Upper lobe of left lung (tissue), 6 donors: ENCODE measurements at regions not wholly inside any gene's neighbourhood (a gene's known extent, or its start where the extent isn't known, plus 50 kb on each side); places are given as distances from the start of the nearest gene placed in this dataset.

Experiments
- ATAC-seq, 2 donors: fragments of 200-7000 bp; cut with Tn5 transposase; one replicate each; pipeline ENCODE4 v1.9.1; 2022; ENCODE audit warnings: mild to moderate bottlenecking in 2 of 2, moderate library complexity in 2 of 2; ENCODE audit not compliant: low FRiP score in 2 of 2
- DNase-seq, 2 donors: peaks; one replicate each; pipeline ENCODE4 v3.0.0-alpha.2; 2019 to 2020
- H3K27ac ChIP-seq, 4 donors: fragments of 200-600 bp; sonication (generic); one replicate each; pipeline ENCODE4 v1.5.1; 2016 to 2019
- H3K27me3 ChIP-seq, 4 donors: fragments of 200-600 bp; sonication (generic); one replicate each; pipeline ENCODE4 v1.5.1; 2017 to 2019
- H3K36me3 ChIP-seq, 4 donors: fragments of 200-600 bp; sonication (generic); one replicate each; pipeline ENCODE4 v1.5.1; 2016 to 2019
- H3K4me1 ChIP-seq, 4 donors: fragments of 200-600 bp; sonication (generic); one replicate each; pipeline ENCODE4 v1.5.1; 2018 to 2019
- H3K4me3 ChIP-seq, 4 donors: fragments of 200-600 bp; sonication (generic); one replicate each; pipeline ENCODE4 v1.5.1; 2017 to 2019; ENCODE audit warnings: mild to moderate bottlenecking in 2 of 4, moderate library complexity in 1 of 4
- H3K9me3 ChIP-seq, 4 donors: fragments of 200-600 bp; sonication (generic); one replicate each; pipeline ENCODE4 v1.5.1; 2018 to 2019
- CTCF ChIP-seq, 6 experiments: fragments of 450-650 bp in 4 of 6; fragments of 200-600 bp in 2 of 6; sonication (generic) in 2 of 6; IDR thresholded peaks; one replicate each; pipeline ENCODE4 v1.5.1; 2016 to 2019; ENCODE audit warnings: antibody characterized with exemption in 6 of 6
- EP300 ChIP-seq, 4 donors: sonication (generic); formaldehyde crosslinking; IDR thresholded peaks; one replicate each; pipeline ENCODE4 v1.5.1; 2017; ENCODE audit warnings: antibody characterized with exemption in 4 of 4, control low read depth in 2 of 4
- POLR2A ChIP-seq, 4 donors: fragments of 450-650 bp; IDR thresholded peaks; one replicate each; pipeline ENCODE4 v1.5.1; 2016 to 2017; ENCODE audit warnings: antibody characterized with exemption in 4 of 4, mild to moderate bottlenecking in 2 of 4
- POLR2AphosphoS5 ChIP-seq, 2 donors: sonication (generic); formaldehyde crosslinking; IDR thresholded peaks; one replicate each; pipeline ENCODE4 v1.5.1; 2017; ENCODE audit warnings: antibody characterized with exemption in 2 of 2
- WGBS, 2 donors: methylation state at CpG; one replicate each; pipeline ENCODE4 v1.1.5; 2017 to 2018; 5-methylcytosine and 5-hydroxymethylcytosine counted together
- donor health status: DM: no; HTN: no; CAD: no; lungs with moderate emphysema.
- donor health status: DM: no; HTN: yes; CAD: no; lungs with severe emphysema.

GRCh38 chr2:16260041-16260830 lies 319.9 kb downstream of the MYCN start:
- Histone ChIP-seq H3K36me3 (no peaks in the 10 kb centered on the region), H3K4me3 (no peak overlapping the region), H3K4me1 (no peaks in the 10 kb centered on the region), H3K9me3 (no peaks in the 10 kb centered on the region), H3K27ac (no peak overlapping the region), H3K27me3 (no peaks in the 10 kb centered on the region)
- no peak for ATAC-seq
- no peak for TF ChIP-seq EP300 (IDR thresholded peaks at IDR 0.05)
- no peak for TF ChIP-seq POLR2A (IDR thresholded peaks at IDR 0.05)
- TF ChIP-seq POLR2AphosphoS5 (IDR thresholded peaks at IDR 0.05): no peak
- DNase-seq: no peak
- 81 to 82% methylated on average over 8 to 9 of the region's 9 CpGs for WGBS, 2 donors

GRCh38 chr2:16259010-16259409 lies 318.7 kb downstream of the MYCN start:
- 58 to 75% methylated on average over 1 of the region's 1 CpG for WGBS, 2 donors
- DNase-seq (no peak), ATAC-seq (no peak)
- Histone ChIP-seq H3K4me1 (no peaks in the 10 kb centered on the region), H3K4me3 (no peak overlapping the region), H3K9me3 (no peaks in the 10 kb centered on the region), H3K36me3 (no peaks in the 10 kb centered on the region), H3K27me3 (no peaks in the 10 kb centered on the region), H3K27ac (no peak overlapping the region)
- TF ChIP-seq POLR2AphosphoS5 (IDR thresholded peaks at IDR 0.05) (no peak), CTCF (IDR thresholded peaks at IDR 0.05) (no peak), EP300 (IDR thresholded peaks at IDR 0.05) (no peak), POLR2A (IDR thresholded peaks at IDR 0.05) (no peak)

GRCh38 chr2:16258350-16258749 lies 318.0 kb downstream of the MYCN start:
- H3K9me3 ChIP-seq: no peaks in the 10 kb centered on the region
- WGBS, 2 donors: 63 to 72% methylated on average over 1 of the region's 1 CpG
- DNase-seq (no peak), ATAC-seq (no peak)
- no peaks in the 10 kb centered on the region for H3K4me1 ChIP-seq
- H3K4me3 ChIP-seq: no peak overlapping the region
- H3K27ac ChIP-seq: no peak overlapping the region
- no peaks in the 10 kb centered on the region for H3K36me3 ChIP-seq
- H3K27me3 ChIP-seq: no peaks in the 10 kb centered on the region
- no peak for TF ChIP-seq POLR2A (IDR thresholded peaks at IDR 0.05)
- no peak for TF ChIP-seq EP300 (IDR thresholded peaks at IDR 0.05)
- no peak for TF ChIP-seq CTCF (IDR thresholded peaks at IDR 0.05)
- no peak for TF ChIP-seq POLR2AphosphoS5 (IDR thresholded peaks at IDR 0.05)

- no peaks in the 10 kb centered on the region for H3K9me3 ChIP-seq
- no peak for TF ChIP-seq CTCF (IDR thresholded peaks at IDR 0.05)
- no peak for TF ChIP-seq POLR2A (IDR thresholded peaks at IDR 0.05)
- TF ChIP-seq POLR2AphosphoS5 (IDR thresholded peaks at IDR 0.05): no peak
- no peak for TF ChIP-seq EP300 (IDR thresholded peaks at IDR 0.05)
- H3K27ac ChIP-seq: no peak overlapping the region
- H3K4me1 ChIP-seq: no peaks in the 10 kb centered on the region
- ATAC-seq: no peak
- 64 to 69% methylated on average over 5 to 6 of the region's 6 CpGs for WGBS, 2 donors
- H3K27me3 ChIP-seq: no peaks in the 10 kb centered on the region
- no peak for DNase-seq
- H3K36me3 ChIP-seq: no peaks in the 10 kb centered on the region
- H3K4me3 ChIP-seq: no peak overlapping the region
Observed at GRCh38 chr2:16257322-16258028, 317.1 kb downstream of the MYCN start.

GRCh38 chr2:16256601-16257321 lies 316.4 kb downstream of the MYCN start:
- Histone ChIP-seq H3K36me3 (no peaks in the 10 kb centered on the region), H3K4me1 (no peaks in the 10 kb centered on the region), H3K27me3 (no peaks in the 10 kb centered on the region), H3K9me3 (no peaks in the 10 kb centered on the region), H3K4me3 (no peak overlapping the region), H3K27ac (no peak overlapping the region)
- TF ChIP-seq CTCF (IDR thresholded peaks at IDR 0.05): no peak
- TF ChIP-seq POLR2AphosphoS5 (IDR thresholded peaks at IDR 0.05): no peak
- no peak for TF ChIP-seq EP300 (IDR thresholded peaks at IDR 0.05)
- no peak for TF ChIP-seq POLR2A (IDR thresholded peaks at IDR 0.05)
- no peak for ATAC-seq
- no peak for DNase-seq
- 75 to 78% methylated on average over 6 of the region's 6 CpGs for WGBS, 2 donors
